EH (cell line): ENCODE measurements at regions not wholly inside any gene's neighbourhood (a gene's known extent, or its start where the extent isn't known, plus 50 kb on each side); places are given as distances from the start of the nearest gene placed in this dataset.
"Not testable (repeated sequence)": the region's sequence is repeated elsewhere in the genome, so short reads cannot be mapped to it uniquely, and the experiment has no call there.

Source experiments
- DNase-seq: peaks from one replicate; pipeline ENCODE4 v3.0.0-alpha.2; 2015; ENCODE audit warnings: low read depth

DNA sequence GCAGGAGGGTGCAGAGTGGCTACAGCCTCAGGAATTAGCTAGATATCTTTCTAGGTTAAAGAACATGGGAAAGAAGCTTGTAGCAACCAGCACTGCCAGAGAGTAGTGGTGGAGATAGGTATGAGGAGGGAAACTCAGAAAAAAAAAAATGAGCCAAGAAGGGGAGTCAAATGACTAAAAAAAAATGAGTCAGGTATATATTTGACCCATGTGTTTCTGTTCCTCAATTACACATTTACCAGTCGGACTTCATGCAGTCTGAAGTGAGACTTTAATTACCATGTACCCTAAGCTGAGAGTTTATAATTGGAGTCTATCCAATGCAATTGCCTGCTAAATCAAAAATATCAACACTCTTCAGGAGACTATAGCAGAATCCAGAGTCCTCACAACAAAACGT lies 964.6 kb downstream of the HACE1 start:
- DNase-seq: no peak

- no peak for DNase-seq
Measured at GRCh38 chr6:103893141-103893581, 966.6 kb downstream of the HACE1 start.

- no peak for DNase-seq
Measured at GRCh38 chr6:103886951-103887350, 972.8 kb downstream of the HACE1 start.

DNA sequence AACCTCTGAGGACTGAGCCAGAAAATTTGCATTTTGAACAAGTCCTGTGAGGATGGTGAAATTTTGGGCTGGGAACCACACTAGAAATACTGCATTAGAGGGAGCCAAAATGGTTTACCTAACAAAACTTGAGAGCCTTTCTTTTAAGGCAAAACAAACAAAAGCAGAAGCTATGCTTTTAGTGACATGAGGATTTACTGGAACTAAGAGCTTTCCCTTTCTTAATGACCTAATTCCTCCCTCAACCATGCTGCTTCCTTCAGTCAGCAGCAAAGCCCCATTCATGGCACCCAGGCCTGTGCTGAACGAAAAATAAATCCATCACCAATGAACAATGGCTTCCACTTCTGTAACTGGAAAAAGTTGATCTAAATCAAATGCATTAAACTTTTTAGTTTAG lies 974.3 kb downstream of the HACE1 start:
- DNase-seq: no peak

- no peak for DNase-seq
Measured at GRCh38 chr6:103879800-103880199, 979.9 kb downstream of the HACE1 start.

DNA sequence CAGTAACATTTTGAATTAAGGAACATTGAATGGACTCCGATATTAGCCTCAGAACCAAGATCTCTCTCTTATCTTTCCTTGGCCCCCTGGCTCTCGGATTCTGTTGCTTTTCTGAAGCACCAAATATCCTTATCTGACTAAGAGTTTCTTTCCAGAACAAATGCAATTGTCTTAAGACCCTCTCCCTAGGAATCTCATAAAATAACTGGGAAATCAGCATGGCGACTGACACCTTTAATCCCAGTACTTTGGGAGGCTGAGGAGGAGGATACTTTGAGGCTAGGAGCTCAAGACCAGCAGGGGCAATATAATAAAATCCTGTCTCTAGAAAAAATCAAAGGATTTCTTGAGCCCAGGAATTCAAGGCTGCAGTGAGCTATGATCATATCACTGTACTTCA lies 984.5 kb downstream of the HACE1 start:
- DNase-seq: no peak

DNA sequence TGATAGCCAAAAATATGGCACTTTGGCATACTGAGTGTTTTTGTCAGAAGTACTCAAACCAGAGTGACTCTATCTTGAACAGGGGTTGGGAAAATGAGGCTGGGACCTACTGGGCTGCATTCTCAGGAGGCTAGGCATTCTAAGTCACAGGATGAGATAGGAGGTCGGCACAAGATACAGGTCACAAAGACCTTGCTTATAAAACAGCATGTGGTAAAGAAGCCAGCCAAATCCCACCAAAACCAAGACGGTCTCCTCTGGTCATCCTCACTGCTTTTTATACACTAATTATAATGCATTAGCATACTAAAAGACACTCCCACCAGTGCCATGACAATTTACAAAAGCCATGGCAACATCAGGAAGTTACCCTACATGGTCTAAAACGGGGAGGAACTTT lies 985.1 kb downstream of the HACE1 start:
- DNase-seq: no peak

DNA sequence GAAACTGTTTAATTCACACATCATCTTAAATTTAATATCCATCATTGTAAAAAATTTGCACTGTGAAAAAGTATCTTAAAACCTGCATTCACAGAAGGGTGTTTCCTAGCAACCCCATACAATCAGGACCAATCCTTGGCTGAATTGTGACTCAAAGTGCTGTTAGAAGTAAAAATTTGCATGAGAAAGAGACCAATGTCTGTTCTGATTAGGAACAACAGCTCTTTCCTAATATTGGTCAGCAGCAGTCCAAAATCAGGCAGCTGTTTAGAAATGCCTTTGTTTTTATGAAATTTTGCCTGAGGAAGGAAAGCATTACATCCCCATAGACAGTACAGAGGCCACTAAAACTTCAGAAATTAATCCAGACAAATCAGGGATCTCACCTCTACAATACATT lies 987.0 kb downstream of the HACE1 start:
- DNase-seq: no peak

- DNase-seq: no peak
Measured at GRCh38 chr6:103872233-103872632, 987.5 kb downstream of the HACE1 start.

- DNase-seq: no peak
Measured at GRCh38 chr6:103870970-103871369, 988.7 kb downstream of the HACE1 start.

GRCh38 chr6:103862297-103862696 lies 997.4 kb downstream of the HACE1 start:
- DNase-seq: no peak

DNA sequence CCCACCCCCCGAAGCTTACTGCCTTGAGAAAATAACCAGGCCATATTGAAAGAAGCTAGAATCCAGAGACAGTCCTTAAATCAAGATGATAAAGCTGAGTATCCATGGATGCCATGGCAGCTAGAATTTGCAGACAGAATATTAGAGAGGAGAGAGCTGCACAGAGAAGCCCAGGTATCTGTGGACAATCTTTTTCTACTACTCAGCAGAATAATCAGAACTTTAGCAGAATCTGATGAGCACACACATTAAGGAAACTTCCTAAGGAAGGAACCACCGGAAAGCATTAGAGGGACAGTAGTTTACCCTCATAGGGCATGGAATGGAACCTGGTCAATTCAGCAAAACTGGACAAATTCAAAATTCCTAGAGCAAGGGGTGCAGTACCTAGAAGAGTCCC lies 1001.7 kb downstream of the HACE1 start:
- no peak for DNase-seq

DNA sequence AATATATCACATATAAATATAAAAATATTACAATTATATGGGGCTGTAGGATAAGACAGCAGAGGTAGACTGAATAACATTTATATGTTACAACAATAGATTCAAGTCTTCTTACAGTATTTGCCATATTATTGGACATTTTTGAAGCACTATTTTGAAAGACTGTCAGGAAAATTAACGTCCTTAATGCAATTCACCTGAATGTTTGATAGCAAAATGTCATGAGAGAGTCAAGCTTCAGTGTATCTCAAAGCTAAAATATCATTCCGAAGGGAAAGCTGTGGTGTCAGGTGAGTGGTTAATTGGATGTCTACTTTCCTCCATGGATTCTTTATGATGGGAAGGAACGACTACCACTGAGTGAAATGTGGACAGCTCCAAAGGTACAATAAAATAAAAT lies 1004.0 kb downstream of the HACE1 start:
- no peak for DNase-seq

- no peak for DNase-seq
Measured at GRCh38 chr6:103854059-103854458, 1005.7 kb downstream of the HACE1 start.

- no peak for DNase-seq
Measured at GRCh38 chr6:103838457-103838856, 1021.3 kb downstream of the HACE1 start.

GRCh38 chr6:103826209-103826608 lies 1033.5 kb downstream of the HACE1 start:
- DNase-seq: no peak

DNA sequence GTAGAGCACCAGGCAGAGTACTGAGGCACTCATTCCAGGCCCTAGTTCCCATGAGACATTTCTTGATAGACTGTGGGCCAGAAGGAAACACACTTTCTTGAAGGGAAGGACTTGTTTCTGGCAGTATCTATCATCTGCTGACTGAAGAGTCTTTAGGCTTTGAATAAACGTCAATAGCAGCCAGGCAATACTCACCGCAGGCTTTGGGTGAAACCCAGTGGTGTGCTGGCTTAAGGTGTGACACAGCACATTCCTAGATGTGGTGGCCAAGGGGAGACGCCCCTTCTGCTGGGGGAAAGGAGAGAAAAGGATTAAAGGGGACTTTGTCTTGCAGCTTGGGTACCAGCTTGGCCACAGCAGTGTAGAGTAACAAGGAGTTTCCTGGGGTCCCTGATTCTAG lies 1039.6 kb downstream of the HACE1 start:
- DNase-seq: no peak

DNA sequence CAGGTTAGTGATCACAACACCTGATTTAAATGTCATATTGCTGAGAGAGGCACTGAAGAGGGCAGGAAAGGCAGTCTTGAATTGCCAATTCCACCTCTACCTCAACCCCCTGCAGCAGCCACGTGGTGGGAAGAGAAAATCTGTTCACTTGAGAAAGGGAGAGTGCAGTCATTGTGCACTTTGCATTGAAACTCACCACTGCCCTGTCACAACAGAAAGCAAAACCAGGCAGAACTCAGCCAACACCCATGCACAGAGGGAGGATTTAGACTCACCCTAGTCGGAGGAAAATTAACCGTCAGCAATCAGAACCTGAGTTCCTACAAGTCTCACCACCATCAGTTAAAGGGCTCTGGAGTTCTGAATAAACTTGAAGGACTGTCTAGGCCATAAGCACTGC lies 1040.2 kb downstream of the HACE1 start:
- no peak for DNase-seq

- no peak for DNase-seq
Measured at GRCh38 chr6:103812970-103813369, 1046.7 kb downstream of the HACE1 start.

DNA sequence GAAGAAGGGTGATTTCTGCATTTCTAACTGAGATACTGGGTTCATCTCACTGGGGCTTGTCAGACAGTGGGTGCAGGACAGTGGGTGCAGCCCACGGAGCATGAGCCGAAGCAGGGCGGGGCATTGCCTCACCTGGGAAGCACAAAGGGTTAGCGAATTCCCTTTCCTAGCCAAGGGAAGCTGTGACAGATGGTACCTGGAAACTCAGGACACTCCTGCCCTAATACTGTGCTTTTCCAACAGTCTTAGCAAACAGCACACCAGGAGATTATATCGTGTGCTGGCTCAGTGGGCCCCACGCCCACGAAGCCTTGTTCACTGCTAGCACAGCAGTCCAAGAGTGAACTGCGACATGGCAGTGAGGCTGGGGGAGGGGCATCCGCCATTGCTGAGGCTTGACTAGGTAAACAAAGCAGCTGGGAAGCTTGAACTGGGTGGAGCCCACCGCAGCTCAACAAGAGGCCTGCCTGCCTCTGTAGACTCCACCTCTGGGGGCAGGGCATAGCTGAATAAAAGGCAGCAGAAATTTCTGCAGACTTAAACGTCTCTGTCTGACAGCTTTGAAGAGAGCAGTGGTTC lies 1057.7 kb downstream of the HACE1 start:
- DNase-seq: not testable (repeated sequence)

DNA sequence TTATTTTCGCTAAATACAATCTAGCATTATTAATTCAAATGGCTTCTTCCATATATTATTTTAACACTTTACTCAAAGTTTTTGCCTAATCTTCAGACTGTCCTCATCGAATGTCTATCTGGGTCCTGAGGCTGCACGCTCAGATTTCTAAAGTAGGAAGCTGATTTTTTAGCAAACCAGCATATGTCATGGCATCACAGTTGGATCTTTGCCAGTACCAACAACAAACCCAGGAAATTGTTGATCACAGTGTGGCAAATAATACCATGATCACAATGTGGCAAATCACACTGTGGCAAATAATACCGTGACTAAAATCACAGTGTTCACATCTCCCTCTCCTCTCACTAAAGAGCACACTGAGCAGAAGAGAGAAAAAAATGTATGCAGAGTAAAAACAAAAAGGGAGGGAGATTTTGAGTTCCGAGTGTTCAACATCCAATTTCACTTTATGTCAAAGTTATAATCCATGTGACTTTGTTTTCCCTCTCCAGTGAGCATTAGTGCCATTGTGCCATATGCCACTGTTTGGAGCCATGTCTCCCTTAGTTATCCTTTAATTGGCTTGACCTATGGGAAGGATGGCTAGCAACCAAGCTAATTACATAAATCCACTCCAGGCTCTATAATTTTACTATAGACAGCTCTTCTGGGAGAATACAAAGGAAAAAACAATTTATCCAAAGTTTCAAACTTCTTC lies 1059.6 kb downstream of the HACE1 start:
- DNase-seq: no peak

DNA sequence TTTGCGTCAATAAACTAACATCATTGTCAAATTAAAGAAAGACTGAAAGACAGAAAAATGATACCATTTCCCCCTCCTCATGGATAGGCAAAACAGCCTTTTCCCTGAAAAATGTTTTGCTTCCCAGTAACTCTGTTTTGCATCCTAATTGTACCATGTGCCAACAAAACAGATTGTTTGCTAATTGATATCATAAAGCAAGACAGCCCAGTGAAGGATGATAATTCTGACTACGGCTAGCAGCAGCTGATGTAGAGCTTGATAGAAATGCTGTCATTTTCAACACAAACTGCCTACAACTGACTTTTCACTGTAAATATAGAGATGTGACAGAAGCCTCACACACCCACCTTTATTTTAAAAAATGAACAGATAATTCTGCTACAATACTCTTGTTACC lies 1061.6 kb downstream of the HACE1 start:
- no peak for DNase-seq

DNA sequence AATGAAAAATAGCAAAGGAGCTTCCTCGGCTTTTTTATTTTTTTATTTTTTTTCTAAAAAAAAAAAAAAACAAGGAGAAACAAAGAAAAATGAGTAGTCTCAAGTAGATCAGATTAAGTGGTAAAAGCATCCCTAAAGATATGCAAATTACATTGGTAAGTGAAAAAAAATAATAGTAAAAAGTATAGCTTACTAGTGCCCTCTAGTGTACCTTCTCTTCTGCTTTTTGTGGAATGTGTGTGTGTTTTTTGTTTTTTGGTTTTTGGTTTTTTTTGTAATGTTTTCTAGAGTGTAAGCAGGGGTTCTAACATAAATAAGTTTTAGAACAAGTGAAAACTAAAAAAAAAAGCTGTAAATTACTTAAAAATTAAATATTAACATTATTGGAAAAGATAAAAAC lies 1062.0 kb downstream of the HACE1 start:
- no peak for DNase-seq

- no peak for DNase-seq
Measured at GRCh38 chr6:103791458-103791857, 1068.3 kb downstream of the HACE1 start.
